OCI-LY3 (cell line): ENCODE measurements at regions not wholly inside any gene's neighbourhood (a gene's known extent, or its start where the extent isn't known, plus 50 kb on each side); places are given as distances from the start of the nearest gene placed in this dataset.

Experiments
- EZH2phosphoT487 ChIP-seq: fragments of 200-600 bp; shearing (Covaris generic); IDR thresholded peaks from 2 replicates; pipeline ENCODE4 v1.6.1; 2018; ENCODE audit warnings: antibody characterized with exemption, mixed run types, low read depth
- TF ChIP-seq, protein P1 (sequence below): fragments of 200-600, 300-600 bp; sonication (generic); IDR thresholded peaks from 2 replicates; pipeline ENCODE4 v1.5.1; 2014; ENCODE audit warnings: antibody characterized with exemption, low read length, low read depth

DNA sequence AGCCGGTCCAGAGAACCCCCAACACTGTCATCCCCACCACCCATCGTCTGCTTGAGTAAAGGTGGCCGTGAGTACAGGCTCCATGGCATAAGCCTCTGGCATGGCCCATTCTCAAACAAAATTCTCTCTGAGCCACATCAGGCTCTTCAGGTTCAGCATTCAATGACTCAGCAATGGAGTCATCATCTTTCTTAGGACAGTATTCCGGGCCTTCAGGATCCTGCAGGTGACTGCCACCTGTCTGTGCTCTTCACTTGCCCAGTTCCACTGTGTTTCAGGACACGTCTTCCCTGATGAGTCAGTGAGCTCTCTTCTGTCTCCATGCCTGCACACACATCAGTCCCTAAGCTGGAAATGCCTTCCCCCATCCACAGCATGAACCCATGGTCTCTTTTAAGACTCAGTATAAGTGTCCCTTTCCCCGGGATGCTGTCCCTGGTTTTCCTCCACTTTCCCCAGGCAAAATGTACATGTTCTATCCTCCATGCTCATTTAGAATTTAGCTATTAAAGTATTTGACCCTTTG is 81.1 kb upstream of the FGGY start:
- TF ChIP-seq, protein P1, sequence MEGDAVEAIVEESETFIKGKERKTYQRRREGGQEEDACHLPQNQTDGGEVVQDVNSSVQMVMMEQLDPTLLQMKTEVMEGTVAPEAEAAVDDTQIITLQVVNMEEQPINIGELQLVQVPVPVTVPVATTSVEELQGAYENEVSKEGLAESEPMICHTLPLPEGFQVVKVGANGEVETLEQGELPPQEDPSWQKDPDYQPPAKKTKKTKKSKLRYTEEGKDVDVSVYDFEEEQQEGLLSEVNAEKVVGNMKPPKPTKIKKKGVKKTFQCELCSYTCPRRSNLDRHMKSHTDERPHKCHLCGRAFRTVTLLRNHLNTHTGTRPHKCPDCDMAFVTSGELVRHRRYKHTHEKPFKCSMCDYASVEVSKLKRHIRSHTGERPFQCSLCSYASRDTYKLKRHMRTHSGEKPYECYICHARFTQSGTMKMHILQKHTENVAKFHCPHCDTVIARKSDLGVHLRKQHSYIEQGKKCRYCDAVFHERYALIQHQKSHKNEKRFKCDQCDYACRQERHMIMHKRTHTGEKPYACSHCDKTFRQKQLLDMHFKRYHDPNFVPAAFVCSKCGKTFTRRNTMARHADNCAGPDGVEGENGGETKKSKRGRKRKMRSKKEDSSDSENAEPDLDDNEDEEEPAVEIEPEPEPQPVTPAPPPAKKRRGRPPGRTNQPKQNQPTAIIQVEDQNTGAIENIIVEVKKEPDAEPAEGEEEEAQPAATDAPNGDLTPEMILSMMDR, result no peak
- TF ChIP-seq EZH2phosphoT487, result no peak
